ENCODE measurements at regions not wholly inside any gene's neighbourhood (a gene's known extent, or its start where the extent isn't known, plus 50 kb on each side); places are given as distances from the start of the nearest gene placed in this dataset.
"Not testable (repeated sequence)": the region's sequence is repeated elsewhere in the genome, so short reads cannot be mapped to it uniquely, and the experiment has no call there.

DNA sequence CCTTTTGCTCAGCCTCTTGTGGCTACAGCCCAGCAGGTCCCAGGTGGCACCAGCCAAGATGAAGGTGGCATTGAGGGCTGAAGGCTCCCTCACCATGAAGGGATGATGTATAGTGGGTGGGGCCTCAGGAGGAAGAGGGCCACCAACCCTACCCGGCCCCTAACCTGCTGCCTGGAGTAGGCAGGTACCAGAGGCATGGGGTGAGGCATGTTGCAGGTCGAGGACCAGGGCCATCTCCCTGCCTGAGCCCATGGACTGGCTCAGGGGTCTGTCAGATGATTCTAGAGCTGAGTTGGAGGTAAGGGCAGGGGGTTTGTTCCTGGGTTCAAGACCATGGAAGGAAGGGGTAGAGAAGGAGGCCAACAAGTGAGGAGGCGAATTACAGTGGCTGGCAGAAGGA is 231.1 kb downstream of the POTEM start:
- TF ChIP-seq, protein P1, sequence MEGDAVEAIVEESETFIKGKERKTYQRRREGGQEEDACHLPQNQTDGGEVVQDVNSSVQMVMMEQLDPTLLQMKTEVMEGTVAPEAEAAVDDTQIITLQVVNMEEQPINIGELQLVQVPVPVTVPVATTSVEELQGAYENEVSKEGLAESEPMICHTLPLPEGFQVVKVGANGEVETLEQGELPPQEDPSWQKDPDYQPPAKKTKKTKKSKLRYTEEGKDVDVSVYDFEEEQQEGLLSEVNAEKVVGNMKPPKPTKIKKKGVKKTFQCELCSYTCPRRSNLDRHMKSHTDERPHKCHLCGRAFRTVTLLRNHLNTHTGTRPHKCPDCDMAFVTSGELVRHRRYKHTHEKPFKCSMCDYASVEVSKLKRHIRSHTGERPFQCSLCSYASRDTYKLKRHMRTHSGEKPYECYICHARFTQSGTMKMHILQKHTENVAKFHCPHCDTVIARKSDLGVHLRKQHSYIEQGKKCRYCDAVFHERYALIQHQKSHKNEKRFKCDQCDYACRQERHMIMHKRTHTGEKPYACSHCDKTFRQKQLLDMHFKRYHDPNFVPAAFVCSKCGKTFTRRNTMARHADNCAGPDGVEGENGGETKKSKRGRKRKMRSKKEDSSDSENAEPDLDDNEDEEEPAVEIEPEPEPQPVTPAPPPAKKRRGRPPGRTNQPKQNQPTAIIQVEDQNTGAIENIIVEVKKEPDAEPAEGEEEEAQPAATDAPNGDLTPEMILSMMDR (IDR thresholded peaks at IDR 0.05) = not testable (repeated sequence)
- TF ChIP-seq, protein P2, sequence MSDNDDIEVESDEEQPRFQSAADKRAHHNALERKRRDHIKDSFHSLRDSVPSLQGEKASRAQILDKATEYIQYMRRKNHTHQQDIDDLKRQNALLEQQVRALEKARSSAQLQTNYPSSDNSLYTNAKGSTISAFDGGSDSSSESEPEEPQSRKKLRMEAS (IDR thresholded peaks at IDR 0.05; ENCODE audit: low read depth) = not testable (repeated sequence)
- TF ChIP-seq RAD21 (IDR thresholded peaks at IDR 0.05; ENCODE audit: low read length); ELF1 (IDR thresholded peaks at IDR 0.05); MEF2A (IDR thresholded peaks at IDR 0.05; ENCODE audit: borderline replicate concordance, low read depth); TAF1 (IDR thresholded peaks at IDR 0.05; ENCODE audit: borderline replicate concordance, low read depth, low read length): not testable (repeated sequence)
